CD14-positive monocyte (primary cell): ENCODE measurements at regions not wholly inside any gene's neighbourhood (a gene's known extent, or its start where the extent isn't known, plus 50 kb on each side); places are given as distances from the start of the nearest gene placed in this dataset.

Source experiments
- DNase-seq, 3 donors: peaks; one replicate each; pipeline ENCODE4 v3.0.0-alpha.2; 2011 to 2022
- H2AFZ ChIP-seq: 2 replicates; pipeline ENCODE4 v1.6.0; 2012; ENCODE audit warnings: mild to moderate bottlenecking, low read depth, low read length, inconsistent platforms; ENCODE audit not compliant: insufficient read depth, poor library complexity, severe bottlenecking
- H3K27ac ChIP-seq, 2 donors: 1 replicate in 1 of 2; 2 replicates in 1 of 2; pipeline ENCODE4 v1.5.1; 2012 to 2013; ENCODE audit warnings: low read length in 2 of 2, control low read depth in 1 of 2, inconsistent platforms in 1 of 2, low read depth in 1 of 2, mild to moderate bottlenecking in 1 of 2
- H3K27me3 ChIP-seq, 2 donors: one replicate each; pipeline versions ENCODE4 v1.6.0 to v1.6.1; 2011 to 2013; ENCODE audit warnings: low read length in 2 of 2; ENCODE audit not compliant: control insufficient read depth in 2 of 2, insufficient read depth in 2 of 2
- H3K36me3 ChIP-seq, 2 donors: replicated peaks in 1 of 2; 1 replicate in 1 of 2; 2 replicates in 1 of 2; pipeline versions ENCODE4 v1.5.1 to v1.6.1; 2012 to 2013; ENCODE audit warnings: low read length in 2 of 2, control low read depth in 1 of 2, inconsistent platforms in 1 of 2, mild to moderate bottlenecking in 1 of 2; ENCODE audit not compliant: insufficient read depth in 2 of 2, control insufficient read depth in 1 of 2
- H3K4me1 ChIP-seq, 2 donors: 1 replicate in 1 of 2; 2 replicates in 1 of 2; pipeline versions ENCODE4 v1.5.1 to v1.6.1; 2012 to 2013; ENCODE audit warnings: low read length in 2 of 2, control low read depth in 1 of 2, inconsistent platforms in 1 of 2, mild to moderate bottlenecking in 1 of 2, moderate library complexity in 1 of 2; ENCODE audit not compliant: insufficient read depth in 2 of 2, control insufficient read depth in 1 of 2
- H3K4me2 ChIP-seq: replicated peaks from 2 replicates; pipeline ENCODE3; 2012; ENCODE audit warnings: low read length, moderate library complexity, mild to moderate bottlenecking; ENCODE audit not compliant: poor library complexity, severe bottlenecking; ENCODE audit errors: extremely low read depth
- H3K4me3 ChIP-seq, 3 experiments: fragments of 200-600 bp in 1 of 3; sonication (generic) in 1 of 3; replicated peaks in 1 of 3; 1 replicate in 2 of 3; 2 replicates in 1 of 3; pipeline ENCODE4 v1.5.1; 2011 to 2013; ENCODE audit warnings: low read length in 3 of 3, mild to moderate bottlenecking in 3 of 3, control low read depth in 2 of 3, low read depth in 2 of 3, inconsistent platforms in 1 of 3, moderate library complexity in 1 of 3
- H3K79me2 ChIP-seq: 2 replicates; pipeline ENCODE4 v1.6.0; 2012; ENCODE audit warnings: mild to moderate bottlenecking, control low read depth, inconsistent platforms, low read length, moderate library complexity; ENCODE audit not compliant: insufficient read depth
- H3K9ac ChIP-seq: 2 replicates; pipeline ENCODE4 v1.6.0; 2017; ENCODE audit warnings: low read length, mild to moderate bottlenecking; ENCODE audit not compliant: insufficient read depth, poor library complexity, severe bottlenecking
- H3K9me3 ChIP-seq, 2 donors: replicated peaks in 1 of 2; 1 replicate in 1 of 2; 2 replicates in 1 of 2; pipeline versions ENCODE4 v1.5.1 to v1.6.1; 2012 to 2013; ENCODE audit warnings: low read length in 2 of 2, control low read depth in 1 of 2; ENCODE audit not compliant: control insufficient read depth in 1 of 2, insufficient read depth in 1 of 2
- H4K20me1 ChIP-seq: 2 replicates; pipeline ENCODE4 v1.6.0; 2012; ENCODE audit warnings: mild to moderate bottlenecking, low read length, control low read depth, moderate library complexity; ENCODE audit not compliant: insufficient read depth
- H3K27ac Mint-ChIP-seq, 7 donors: one replicate each; pipeline ENCODE4 v1.8.0; 2020; ENCODE audit warnings: mild to moderate bottlenecking in 7 of 7, mixed read lengths in 7 of 7, moderate library complexity in 6 of 7, inconsistent platforms in 2 of 7
- H3K27me3 Mint-ChIP-seq, 3 donors: one replicate each; pipeline ENCODE4 v1.8.0; 2021 to 2022; ENCODE audit warnings: low read depth in 3 of 3, mild to moderate bottlenecking in 3 of 3, mixed read lengths in 3 of 3, moderate library complexity in 3 of 3, inconsistent platforms in 1 of 3
- H3K36me3 Mint-ChIP-seq, 2 donors: one replicate each; pipeline ENCODE4 v1.8.0; 2020; ENCODE audit warnings: mixed read lengths in 2 of 2, inconsistent platforms in 1 of 2, mild to moderate bottlenecking in 1 of 2
- H3K4me1 Mint-ChIP-seq: one replicate; pipeline ENCODE4 v1.8.0; 2020; ENCODE audit warnings: mild to moderate bottlenecking, mixed read lengths
- H3K4me3 Mint-ChIP-seq, 2 donors: one replicate each; pipeline ENCODE4 v1.8.0; 2020; ENCODE audit warnings: mild to moderate bottlenecking in 2 of 2, mixed read lengths in 2 of 2, moderate library complexity in 1 of 2
- H3K9me3 Mint-ChIP-seq, 7 donors: one replicate each; pipeline ENCODE4 v1.8.0; 2020 to 2022; ENCODE audit warnings: mixed read lengths in 7 of 7, mild to moderate bottlenecking in 6 of 7, moderate library complexity in 6 of 7, inconsistent platforms in 2 of 7
- WGBS: methylation state at CpG from one replicate; pipeline ENCODE4 v1.1.5; 2013; ENCODE audit warnings: missing lambda C conversion rate; ENCODE audit not compliant: insufficient coverage; 5-methylcytosine and 5-hydroxymethylcytosine counted together
- intact Hi-C, 2 donors: fragments of 100-400 bp; cut with micrococcal nuclease; formaldehyde crosslinking; loops; one replicate each; pipeline versions ENCODE4 v1.15.0 to v1.15.1; 2023
- TF ChIP-seq, protein P1 (sequence below): fragments of 200-600 bp; IDR thresholded peaks from one replicate; pipeline ENCODE4 v1.8.0; 2022; ENCODE audit warnings: antibody characterized with exemption, mild to moderate bottlenecking

DNA sequence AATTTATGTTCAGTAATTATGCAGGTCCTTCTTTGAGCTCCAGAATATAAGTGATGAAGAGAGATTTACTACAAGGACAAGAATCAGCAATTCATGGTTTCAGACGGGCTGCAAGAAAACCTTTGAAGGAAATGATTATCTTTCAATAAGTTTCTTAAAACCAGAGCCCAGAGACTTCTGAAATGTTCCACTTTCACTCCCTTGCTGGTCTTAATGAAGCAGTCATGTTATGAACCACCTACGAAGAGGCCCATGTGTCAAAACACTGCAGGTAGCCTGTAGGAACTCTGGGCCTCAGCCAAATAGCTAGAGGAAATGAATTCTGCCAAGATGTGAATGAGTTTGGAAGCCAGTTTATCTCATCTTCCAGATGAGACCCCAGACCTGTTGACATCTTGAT is 505.9 kb upstream of the MEF2C start:
- H3K4me1 Mint-ChIP-seq: peaks cover 8% of the 10 kb centered on the region
- H3K9ac ChIP-seq: no peak overlapping the region
- H3K79me2 ChIP-seq: no peaks in the 10 kb centered on the region
- H2AFZ ChIP-seq: peak overlapping the region; percentile 1
- H3K9me3 ChIP-seq: no peaks in the 10 kb centered on the region
- peaks cover 6 to 7% of the 10 kb centered on the region in 2 donors for H3K4me1 ChIP-seq
- H3K36me3 Mint-ChIP-seq: no peaks in the 10 kb centered on the region
- H3K27ac ChIP-seq: no peak overlapping the region
- intact Hi-C loops: no loop called here
- H4K20me1 ChIP-seq: no peaks in the 10 kb centered on the region
- no CpG with 5 or more reads among the region's 2 CpGs for WGBS
- no peak overlapping the region for H3K4me3 ChIP-seq
- H3K4me2 ChIP-seq: no peak overlapping the region
- no peaks in the 10 kb centered on the region for H3K27me3 ChIP-seq
- H3K4me3 Mint-ChIP-seq: no peak overlapping the region
- H3K27ac Mint-ChIP-seq: no peak overlapping the region
- H3K9me3 Mint-ChIP-seq: peaks cover 0 to 3% (median 0%) of the 10 kb centered on the region in 7 donors
- H3K27me3 Mint-ChIP-seq: no peaks in the 10 kb centered on the region
- DNase-seq: no peak
- TF ChIP-seq, protein P1, sequence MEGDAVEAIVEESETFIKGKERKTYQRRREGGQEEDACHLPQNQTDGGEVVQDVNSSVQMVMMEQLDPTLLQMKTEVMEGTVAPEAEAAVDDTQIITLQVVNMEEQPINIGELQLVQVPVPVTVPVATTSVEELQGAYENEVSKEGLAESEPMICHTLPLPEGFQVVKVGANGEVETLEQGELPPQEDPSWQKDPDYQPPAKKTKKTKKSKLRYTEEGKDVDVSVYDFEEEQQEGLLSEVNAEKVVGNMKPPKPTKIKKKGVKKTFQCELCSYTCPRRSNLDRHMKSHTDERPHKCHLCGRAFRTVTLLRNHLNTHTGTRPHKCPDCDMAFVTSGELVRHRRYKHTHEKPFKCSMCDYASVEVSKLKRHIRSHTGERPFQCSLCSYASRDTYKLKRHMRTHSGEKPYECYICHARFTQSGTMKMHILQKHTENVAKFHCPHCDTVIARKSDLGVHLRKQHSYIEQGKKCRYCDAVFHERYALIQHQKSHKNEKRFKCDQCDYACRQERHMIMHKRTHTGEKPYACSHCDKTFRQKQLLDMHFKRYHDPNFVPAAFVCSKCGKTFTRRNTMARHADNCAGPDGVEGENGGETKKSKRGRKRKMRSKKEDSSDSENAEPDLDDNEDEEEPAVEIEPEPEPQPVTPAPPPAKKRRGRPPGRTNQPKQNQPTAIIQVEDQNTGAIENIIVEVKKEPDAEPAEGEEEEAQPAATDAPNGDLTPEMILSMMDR: no peak
- H3K36me3 ChIP-seq: no peaks in the 10 kb centered on the region

DNA sequence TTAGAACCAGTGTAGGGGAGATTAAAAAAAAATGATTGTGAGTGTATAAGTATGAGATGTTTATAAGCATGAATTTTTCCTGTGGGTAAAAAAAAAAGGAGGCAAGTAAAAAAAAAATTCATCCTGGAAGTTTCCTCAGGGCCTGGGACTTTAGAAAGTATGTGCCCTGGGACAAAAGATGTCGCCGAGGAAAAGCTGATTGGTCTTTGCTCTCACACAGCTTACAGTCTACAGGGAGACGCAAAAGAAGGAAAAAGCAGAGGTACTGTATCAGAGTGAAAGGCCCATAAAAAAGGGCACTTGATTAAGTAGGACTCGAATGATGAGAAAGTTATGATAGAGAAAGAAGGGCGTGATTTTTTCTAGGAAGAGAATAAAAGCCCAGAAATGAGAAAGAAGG is 501.4 kb upstream of the MEF2C start:
- 98% methylated on average over 5 of the region's 5 CpGs for WGBS
- TF ChIP-seq, protein P1: no peak
- peaks cover 0 to 5% (median 0%) of the 10 kb centered on the region in 7 donors for H3K9me3 Mint-ChIP-seq
- peak overlapping the region; percentile 1 for H2AFZ ChIP-seq
- no peaks in the 10 kb centered on the region for H4K20me1 ChIP-seq
- H3K79me2 ChIP-seq: no peaks in the 10 kb centered on the region
- H3K36me3 ChIP-seq: no peaks in the 10 kb centered on the region
- H3K4me1 Mint-ChIP-seq: peaks cover 6% of the 10 kb centered on the region
- H3K27me3 ChIP-seq: no peaks in the 10 kb centered on the region
- no peaks in the 10 kb centered on the region for H3K9me3 ChIP-seq
- peak overlapping the region; percentile 12 for H3K4me2 ChIP-seq
- H3K9ac ChIP-seq: no peak overlapping the region
- intact Hi-C loops: no loop called here
- H3K27ac ChIP-seq: no peak overlapping the region
- no peak overlapping the region for H3K4me3 ChIP-seq
- no peak for DNase-seq
- peaks cover 6 to 10% of the 10 kb centered on the region in 2 donors for H3K4me1 ChIP-seq
- no peak overlapping the region for H3K4me3 Mint-ChIP-seq
- peak overlapping the region in 1 of 7 donors; percentile 70 for H3K27ac Mint-ChIP-seq
- peaks cover 0 to 2% of the 10 kb centered on the region in 2 donors for H3K36me3 Mint-ChIP-seq
- H3K27me3 Mint-ChIP-seq: no peaks in the 10 kb centered on the region
